DOHH2 (cell line): ENCODE measurements at regions not wholly inside any gene's neighbourhood (a gene's known extent, or its start where the extent isn't known, plus 50 kb on each side); places are given as distances from the start of the nearest gene placed in this dataset.

ENCODE experiments used
- EZH2phosphoT487 ChIP-seq: fragments of 200-600 bp; sonication (generic); IDR thresholded peaks from 2 replicates; pipeline ENCODE4 v1.6.1; 2017; ENCODE audit warnings: borderline replicate concordance, mild to moderate bottlenecking, antibody characterized with exemption, low read length, moderate library complexity, mixed read lengths
- TF ChIP-seq, protein P1 (sequence below): fragments of 200-600 bp; sonication (generic); IDR thresholded peaks from one replicate; pipeline ENCODE4 v1.5.1; 2014; ENCODE audit warnings: antibody characterized with exemption, mild to moderate bottlenecking, low read depth, low read length; ENCODE audit not compliant: poor library complexity, severe bottlenecking

DNA sequence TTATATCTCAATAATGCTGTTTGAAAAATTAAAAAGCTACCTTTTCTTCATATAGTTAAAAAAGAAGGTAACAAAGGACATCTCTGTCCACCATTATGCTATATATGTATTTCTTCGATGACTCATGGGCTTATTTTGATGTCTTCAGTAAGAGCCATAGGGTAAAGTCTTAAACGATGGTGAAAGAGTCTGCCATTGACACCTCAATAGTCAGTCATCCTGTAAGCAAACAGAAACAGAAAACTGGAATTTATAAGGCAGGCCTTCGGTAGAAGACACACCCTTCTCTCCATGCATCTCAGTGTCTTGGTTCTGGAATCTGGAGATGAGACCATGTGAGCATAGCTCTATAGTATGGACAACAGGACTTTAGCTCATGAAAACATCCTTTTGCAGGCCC lies 87.0 kb upstream of the ZNF462 start:
- TF ChIP-seq, protein P1, sequence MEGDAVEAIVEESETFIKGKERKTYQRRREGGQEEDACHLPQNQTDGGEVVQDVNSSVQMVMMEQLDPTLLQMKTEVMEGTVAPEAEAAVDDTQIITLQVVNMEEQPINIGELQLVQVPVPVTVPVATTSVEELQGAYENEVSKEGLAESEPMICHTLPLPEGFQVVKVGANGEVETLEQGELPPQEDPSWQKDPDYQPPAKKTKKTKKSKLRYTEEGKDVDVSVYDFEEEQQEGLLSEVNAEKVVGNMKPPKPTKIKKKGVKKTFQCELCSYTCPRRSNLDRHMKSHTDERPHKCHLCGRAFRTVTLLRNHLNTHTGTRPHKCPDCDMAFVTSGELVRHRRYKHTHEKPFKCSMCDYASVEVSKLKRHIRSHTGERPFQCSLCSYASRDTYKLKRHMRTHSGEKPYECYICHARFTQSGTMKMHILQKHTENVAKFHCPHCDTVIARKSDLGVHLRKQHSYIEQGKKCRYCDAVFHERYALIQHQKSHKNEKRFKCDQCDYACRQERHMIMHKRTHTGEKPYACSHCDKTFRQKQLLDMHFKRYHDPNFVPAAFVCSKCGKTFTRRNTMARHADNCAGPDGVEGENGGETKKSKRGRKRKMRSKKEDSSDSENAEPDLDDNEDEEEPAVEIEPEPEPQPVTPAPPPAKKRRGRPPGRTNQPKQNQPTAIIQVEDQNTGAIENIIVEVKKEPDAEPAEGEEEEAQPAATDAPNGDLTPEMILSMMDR = no peak
- TF ChIP-seq EZH2phosphoT487 = no peak
